HG02981 (cell line): ENCODE measurements at regions not wholly inside any gene's neighbourhood (a gene's known extent, or its start where the extent isn't known, plus 50 kb on each side); places are given as distances from the start of the nearest gene placed in this dataset.
"Not testable (repeated sequence)": the region's sequence is repeated elsewhere in the genome, so short reads cannot be mapped to it uniquely, and the experiment has no call there.

Experiments
- ATAC-seq: cut with Tn5 transposase; IDR thresholded peaks from one replicate; pipeline ENCODE4 v1.9.1; 2021; ENCODE audit warnings: mild to moderate bottlenecking, moderate library complexity; ENCODE audit not compliant: unreplicated experiment

GRCh38 chr5:27836704-27837103 lies 798.3 kb upstream of the CDH9 start:
- not testable (repeated sequence) for ATAC-seq

- no peak for ATAC-seq
Observed at GRCh38 chr5:27832886-27833285, 794.5 kb upstream of the CDH9 start.

- no peak for ATAC-seq
Observed at GRCh38 chr5:27830546-27830945, 792.2 kb upstream of the CDH9 start.

- ATAC-seq, result no peak
Observed at GRCh38 chr5:27821681-27822080, 783.3 kb upstream of the CDH9 start.

GRCh38 chr5:27818888-27819287 lies 780.5 kb upstream of the CDH9 start:
- no peak for ATAC-seq

- no peak for ATAC-seq
Observed at GRCh38 chr5:27814983-27815382, 776.6 kb upstream of the CDH9 start.

- no peak for ATAC-seq
Observed at GRCh38 chr5:27814286-27814685, 775.9 kb upstream of the CDH9 start.

- no peak for ATAC-seq
Observed at GRCh38 chr5:27810458-27810857, 772.1 kb upstream of the CDH9 start.

- no peak for ATAC-seq
Observed at GRCh38 chr5:27797220-27797619, 758.8 kb upstream of the CDH9 start.

- no peak for ATAC-seq
Observed at GRCh38 chr5:27788184-27788583, 749.8 kb upstream of the CDH9 start.

GRCh38 chr5:27784317-27784716 lies 745.9 kb upstream of the CDH9 start:
- no peak for ATAC-seq

GRCh38 chr5:27778121-27778520 lies 739.7 kb upstream of the CDH9 start:
- ATAC-seq, result no peak

GRCh38 chr5:27773636-27774035 lies 735.2 kb upstream of the CDH9 start:
- no peak for ATAC-seq

GRCh38 chr5:27773166-27773565 lies 734.8 kb upstream of the CDH9 start:
- no peak for ATAC-seq

GRCh38 chr5:27769748-27770402 lies 731.5 kb upstream of the CDH9 start:
- no peak for ATAC-seq

- ATAC-seq, result no peak
Observed at GRCh38 chr5:27748847-27749246, 710.5 kb upstream of the CDH9 start.

GRCh38 chr5:27743383-27743979 lies 705.1 kb upstream of the CDH9 start:
- not testable (repeated sequence) for ATAC-seq

GRCh38 chr5:27742805-27743204 lies 704.4 kb upstream of the CDH9 start:
- ATAC-seq, result no peak

- ATAC-seq, result no peak
Observed at GRCh38 chr5:27734838-27735237, 696.5 kb upstream of the CDH9 start.

GRCh38 chr5:27733237-27733636 lies 694.9 kb upstream of the CDH9 start:
- no peak for ATAC-seq

GRCh38 chr5:27727254-27727653 lies 688.9 kb upstream of the CDH9 start:
- ATAC-seq, result no peak

- no peak for ATAC-seq
Observed at GRCh38 chr5:27722337-27722736, 684.0 kb upstream of the CDH9 start.

- no peak for ATAC-seq
Observed at GRCh38 chr5:27708534-27708933, 670.1 kb upstream of the CDH9 start.
